ENCODE measurements at regions not wholly inside any gene's neighbourhood (a gene's known extent, or its start where the extent isn't known, plus 50 kb on each side); places are given as distances from the start of the nearest gene placed in this dataset.

DNA sequence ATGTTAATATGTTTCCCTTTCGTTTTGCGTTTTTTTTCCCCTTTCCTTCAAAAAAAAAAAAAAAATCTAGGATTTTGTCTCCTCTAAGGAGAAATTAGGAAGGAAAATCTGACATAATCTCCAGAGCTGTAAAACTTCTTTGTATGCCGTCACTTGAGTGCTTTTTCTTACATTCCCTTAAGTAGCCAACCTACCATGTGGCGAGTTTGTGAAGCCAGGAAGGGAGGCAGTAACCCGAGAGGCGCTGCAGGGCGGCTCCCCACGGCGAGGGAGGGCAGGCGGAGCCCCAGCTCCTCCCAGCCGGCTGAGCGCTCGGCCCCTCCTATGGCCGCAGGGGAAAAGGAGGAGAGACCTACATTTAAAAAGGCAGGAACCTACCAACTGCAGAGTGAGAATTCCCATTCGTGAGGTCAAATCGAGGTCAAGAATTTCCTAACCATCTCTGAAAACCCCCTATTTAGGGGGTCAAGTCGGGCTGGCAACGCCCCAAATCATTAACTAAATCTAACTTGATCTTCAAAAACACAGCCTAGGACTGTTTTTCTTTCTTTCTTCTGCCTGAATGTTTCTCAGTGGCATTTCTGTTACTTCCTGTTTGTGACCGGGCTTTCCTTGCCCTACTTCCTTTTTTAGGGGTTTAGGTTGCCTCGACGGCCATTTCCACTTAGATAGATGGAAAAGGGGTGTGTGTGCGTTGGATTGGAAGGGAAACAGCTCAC is 345.1 kb upstream of the KLF3 start (continued):
- TF ChIP-seq MED1 (CRISPR knock-in tag; IDR thresholded peaks at IDR 0.05) (peak; percentile 43), ZNF160 (CRISPR knock-in tag; IDR thresholded peaks at IDR 0.05) (peak; percentile 32; the same call in 1 of the 2 replicates), SOX13 (IDR thresholded peaks at IDR 0.05) (no peak), SOX13 (CRISPR knock-in tag; conservative IDR thresholded peaks at IDR 0.05 in 1 of 2, IDR thresholded peaks at IDR 0.05 in 1 of 2) (0 out of 4 replicates have a peak, but pooled peaks of 1 of the 2 experiments have one; percentile 18), PHF8 (CRISPR knock-in tag; IDR thresholded peaks at IDR 0.05) (peak; percentile 31; the same call in 1 of the 2 replicates), TEAD3 (CRISPR knock-in tag; optimal IDR thresholded peaks at IDR 0.05; ENCODE audit: borderline replicate concordance) (peak; percentile 26), ZNF441 (CRISPR knock-in tag; IDR thresholded peaks at IDR 0.05; ENCODE audit: borderline replicate concordance) (no peak), STAT5B (CRISPR knock-in tag; IDR thresholded peaks at IDR 0.05) (no peak), ISL2 (CRISPR knock-in tag; IDR thresholded peaks at IDR 0.05) (peak; percentile 33; the same call in 1 of the 2 replicates), ZMYM4 (CRISPR knock-in tag; IDR thresholded peaks at IDR 0.05) (peak; percentile 34; the same call in 1 of the 2 replicates), RXRA (CRISPR knock-in tag; IDR thresholded peaks at IDR 0.05) (peak; percentile 30; the same call in 1 of the 2 replicates), ZNF879 (CRISPR knock-in tag; IDR thresholded peaks at IDR 0.05) (no peak), ZNF230 (CRISPR knock-in tag; IDR thresholded peaks at IDR 0.05) (no peak), JARID2 (CRISPR knock-in tag; IDR thresholded peaks at IDR 0.05; ENCODE audit: insufficient replicate concordance) (no peak), ZNF766 (CRISPR knock-in tag; IDR thresholded peaks at IDR 0.05; ENCODE audit: borderline replicate concordance) (0 out of 2 replicates have a peak, but pooled peaks have one; percentile 38), ZNF335 (CRISPR knock-in tag; IDR thresholded peaks at IDR 0.05) (0 out of 2 replicates have a peak, but pooled peaks have one; percentile 20)
- TF ChIP-seq, protein P1, sequence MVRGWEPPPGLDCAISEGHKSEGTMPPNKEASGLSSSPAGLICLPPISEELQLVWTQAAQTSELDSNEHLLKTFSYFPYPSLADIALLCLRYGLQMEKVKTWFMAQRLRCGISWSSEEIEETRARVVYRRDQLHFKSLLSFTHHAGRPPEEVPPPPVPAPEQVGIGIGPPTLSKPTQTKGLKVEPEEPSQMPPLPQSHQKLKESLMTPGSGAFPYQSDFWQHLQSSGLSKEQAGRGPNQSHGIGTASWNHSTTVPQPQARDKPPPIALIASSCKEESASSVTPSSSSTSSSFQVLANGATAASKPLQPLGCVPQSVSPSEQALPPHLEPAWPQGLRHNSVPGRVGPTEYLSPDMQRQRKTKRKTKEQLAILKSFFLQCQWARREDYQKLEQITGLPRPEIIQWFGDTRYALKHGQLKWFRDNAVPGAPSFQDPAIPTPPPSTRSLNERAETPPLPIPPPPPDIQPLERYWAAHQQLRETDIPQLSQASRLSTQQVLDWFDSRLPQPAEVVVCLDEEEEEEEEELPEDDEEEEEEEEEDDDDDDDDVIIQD (CRISPR knock-in tag; IDR thresholded peaks at IDR 0.05; ENCODE audit: low read depth), result no peak
- TF ChIP-seq, protein P2, sequence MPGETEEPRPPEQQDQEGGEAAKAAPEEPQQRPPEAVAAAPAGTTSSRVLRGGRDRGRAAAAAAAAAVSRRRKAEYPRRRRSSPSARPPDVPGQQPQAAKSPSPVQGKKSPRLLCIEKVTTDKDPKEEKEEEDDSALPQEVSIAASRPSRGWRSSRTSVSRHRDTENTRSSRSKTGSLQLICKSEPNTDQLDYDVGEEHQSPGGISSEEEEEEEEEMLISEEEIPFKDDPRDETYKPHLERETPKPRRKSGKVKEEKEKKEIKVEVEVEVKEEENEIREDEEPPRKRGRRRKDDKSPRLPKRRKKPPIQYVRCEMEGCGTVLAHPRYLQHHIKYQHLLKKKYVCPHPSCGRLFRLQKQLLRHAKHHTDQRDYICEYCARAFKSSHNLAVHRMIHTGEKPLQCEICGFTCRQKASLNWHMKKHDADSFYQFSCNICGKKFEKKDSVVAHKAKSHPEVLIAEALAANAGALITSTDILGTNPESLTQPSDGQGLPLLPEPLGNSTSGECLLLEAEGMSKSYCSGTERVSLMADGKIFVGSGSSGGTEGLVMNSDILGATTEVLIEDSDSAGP (CRISPR knock-in tag; IDR thresholded peaks at IDR 0.05; ENCODE audit: borderline replicate concordance), result peak; percentile 85
- TF ChIP-seq, protein P3, sequence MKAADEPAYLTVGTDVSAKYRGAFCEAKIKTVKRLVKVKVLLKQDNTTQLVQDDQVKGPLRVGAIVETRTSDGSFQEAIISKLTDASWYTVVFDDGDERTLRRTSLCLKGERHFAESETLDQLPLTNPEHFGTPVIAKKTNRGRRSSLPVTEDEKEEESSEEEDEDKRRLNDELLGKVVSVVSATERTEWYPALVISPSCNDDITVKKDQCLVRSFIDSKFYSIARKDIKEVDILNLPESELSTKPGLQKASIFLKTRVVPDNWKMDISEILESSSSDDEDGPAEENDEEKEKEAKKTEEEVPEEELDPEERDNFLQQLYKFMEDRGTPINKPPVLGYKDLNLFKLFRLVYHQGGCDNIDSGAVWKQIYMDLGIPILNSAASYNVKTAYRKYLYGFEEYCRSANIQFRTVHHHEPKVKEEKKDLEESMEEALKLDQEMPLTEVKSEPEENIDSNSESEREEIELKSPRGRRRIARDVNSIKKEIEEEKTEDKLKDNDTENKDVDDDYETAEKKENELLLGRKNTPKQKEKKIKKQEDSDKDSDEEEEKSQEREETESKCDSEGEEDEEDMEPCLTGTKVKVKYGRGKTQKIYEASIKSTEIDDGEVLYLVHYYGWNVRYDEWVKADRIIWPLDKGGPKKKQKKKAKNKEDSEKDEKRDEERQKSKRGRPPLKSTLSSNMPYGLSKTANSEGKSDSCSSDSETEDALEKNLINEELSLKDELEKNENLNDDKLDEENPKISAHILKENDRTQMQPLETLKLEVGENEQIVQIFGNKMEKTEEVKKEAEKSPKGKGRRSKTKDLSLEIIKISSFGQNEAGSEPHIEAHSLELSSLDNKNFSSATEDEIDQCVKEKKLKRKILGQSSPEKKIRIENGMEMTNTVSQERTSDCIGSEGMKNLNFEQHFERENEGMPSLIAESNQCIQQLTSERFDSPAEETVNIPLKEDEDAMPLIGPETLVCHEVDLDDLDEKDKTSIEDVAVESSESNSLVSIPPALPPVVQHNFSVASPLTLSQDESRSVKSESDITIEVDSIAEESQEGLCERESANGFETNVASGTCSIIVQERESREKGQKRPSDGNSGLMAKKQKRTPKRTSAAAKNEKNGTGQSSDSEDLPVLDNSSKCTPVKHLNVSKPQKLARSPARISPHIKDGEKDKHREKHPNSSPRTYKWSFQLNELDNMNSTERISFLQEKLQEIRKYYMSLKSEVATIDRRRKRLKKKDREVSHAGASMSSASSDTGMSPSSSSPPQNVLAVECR (CRISPR knock-in tag; IDR thresholded peaks at IDR 0.05; ENCODE audit: borderline replicate concordance), result peak; percentile 31; the same call in 1 of the 2 replicates
- TF ChIP-seq, protein P4, sequence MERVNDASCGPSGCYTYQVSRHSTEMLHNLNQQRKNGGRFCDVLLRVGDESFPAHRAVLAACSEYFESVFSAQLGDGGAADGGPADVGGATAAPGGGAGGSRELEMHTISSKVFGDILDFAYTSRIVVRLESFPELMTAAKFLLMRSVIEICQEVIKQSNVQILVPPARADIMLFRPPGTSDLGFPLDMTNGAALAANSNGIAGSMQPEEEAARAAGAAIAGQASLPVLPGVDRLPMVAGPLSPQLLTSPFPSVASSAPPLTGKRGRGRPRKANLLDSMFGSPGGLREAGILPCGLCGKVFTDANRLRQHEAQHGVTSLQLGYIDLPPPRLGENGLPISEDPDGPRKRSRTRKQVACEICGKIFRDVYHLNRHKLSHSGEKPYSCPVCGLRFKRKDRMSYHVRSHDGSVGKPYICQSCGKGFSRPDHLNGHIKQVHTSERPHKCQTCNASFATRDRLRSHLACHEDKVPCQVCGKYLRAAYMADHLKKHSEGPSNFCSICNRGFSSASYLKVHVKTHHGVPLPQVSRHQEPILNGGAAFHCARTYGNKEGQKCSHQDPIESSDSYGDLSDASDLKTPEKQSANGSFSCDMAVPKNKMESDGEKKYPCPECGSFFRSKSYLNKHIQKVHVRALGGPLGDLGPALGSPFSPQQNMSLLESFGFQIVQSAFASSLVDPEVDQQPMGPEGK (CRISPR knock-in tag; IDR thresholded peaks at IDR 0.05), result peak; percentile 34; the same call in 1 of the 2 replicates
